Non-pigmented ciliary epithelial cell (primary cell): ENCODE measurements at regions not wholly inside any gene's neighbourhood (a gene's known extent, or its start where the extent isn't known, plus 50 kb on each side); places are given as distances from the start of the nearest gene placed in this dataset.
"Not testable (repeated sequence)": the region's sequence is repeated elsewhere in the genome, so short reads cannot be mapped to it uniquely, and the experiment has no call there.

ENCODE experiments used
- DNase-seq: peaks from one replicate; pipeline ENCODE4 v3.0.0-alpha.2; 2010; ENCODE audit warnings: low read depth

DNA sequence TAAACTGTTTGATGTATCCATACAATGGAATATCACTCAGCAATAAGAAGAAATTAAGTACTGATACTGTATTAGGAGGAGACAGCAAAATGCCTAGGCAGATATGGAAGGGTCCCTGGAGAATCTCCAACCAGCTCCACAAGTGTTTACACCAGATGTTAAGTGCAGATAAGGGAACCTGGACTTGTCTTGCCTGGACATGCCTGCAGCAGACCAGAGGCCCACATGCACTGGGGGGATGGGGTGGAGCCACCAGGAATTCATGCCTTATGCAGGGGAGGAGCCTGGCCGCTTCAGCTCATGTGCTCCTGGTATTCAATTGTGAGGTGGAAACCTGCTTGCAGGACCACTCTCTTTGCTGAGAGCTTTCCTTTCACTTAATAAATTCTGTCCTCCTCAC, 287.6 kb downstream of the LIPI start:
- not testable (repeated sequence) for DNase-seq

DNA sequence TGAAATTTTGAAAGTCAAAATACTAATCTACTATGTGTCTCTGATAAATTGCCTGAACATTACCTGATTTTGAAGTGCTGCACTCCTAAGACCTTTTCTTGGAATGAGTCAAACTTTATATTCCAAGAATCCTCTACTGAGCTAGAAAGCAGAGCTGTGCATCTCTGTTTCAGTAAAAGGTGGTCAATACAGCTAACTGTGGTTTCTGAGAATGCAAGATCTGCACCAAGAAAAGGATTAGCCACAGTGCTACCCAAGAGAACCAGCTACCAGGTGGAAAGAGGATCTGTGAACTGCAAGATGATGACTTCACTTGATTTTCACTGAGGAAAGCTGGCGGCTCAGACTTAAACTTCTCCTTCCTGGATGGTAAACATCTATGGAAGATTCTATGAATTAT, 289.3 kb downstream of the LIPI start:
- DNase-seq: not testable (repeated sequence)

DNA sequence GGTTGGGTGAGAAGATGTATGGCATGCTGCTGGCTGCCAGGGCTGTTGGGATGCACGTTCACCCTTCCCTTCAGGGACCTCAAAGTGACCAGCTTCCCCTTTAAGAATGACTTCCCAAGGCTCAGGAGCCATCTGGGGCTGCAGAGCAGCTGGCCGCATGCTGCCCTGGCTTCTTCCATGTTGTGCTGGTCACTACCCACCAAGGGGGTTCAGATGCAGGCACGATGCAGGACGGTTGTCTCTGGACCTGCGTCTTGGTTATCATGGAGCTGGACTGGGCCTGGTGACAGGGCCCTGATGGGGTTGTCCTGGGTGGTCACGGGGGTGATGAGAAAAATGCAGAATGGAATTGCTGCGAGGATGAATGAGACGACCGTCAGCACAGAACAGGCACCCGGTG, 297.8 kb downstream of the POTED start:
- not testable (repeated sequence) for DNase-seq

DNA sequence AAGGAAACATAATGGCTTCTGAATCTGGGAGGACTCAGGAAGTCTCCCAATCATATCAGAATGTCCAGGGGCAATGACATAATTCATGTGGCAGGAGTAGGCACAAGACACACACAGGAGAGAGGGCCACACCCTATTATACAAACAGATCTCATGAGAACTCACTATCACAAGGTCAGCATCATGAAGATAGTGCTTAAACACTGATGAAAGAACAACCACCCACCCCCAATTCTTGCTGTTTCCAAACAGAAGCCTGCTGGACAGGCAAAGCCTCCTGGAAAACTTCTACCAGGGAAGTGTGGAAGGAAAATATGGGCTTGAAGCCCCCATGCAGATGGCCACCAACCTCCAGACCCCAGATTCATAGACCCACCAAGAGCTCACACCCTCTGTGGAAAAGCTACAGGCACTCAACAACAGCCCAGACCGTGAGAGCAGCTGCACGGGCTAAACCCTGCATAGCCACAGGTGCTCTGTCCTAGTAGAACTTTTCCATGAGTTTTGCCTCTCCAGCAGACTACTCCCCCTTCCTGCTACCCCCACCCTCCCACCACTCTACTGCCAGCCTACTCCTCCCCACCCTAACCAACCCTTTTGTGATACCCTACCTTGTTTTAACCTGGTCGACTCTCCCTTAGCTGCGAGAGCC, 287.1 kb downstream of the POTED start:
- not testable (repeated sequence) for DNase-seq

DNA sequence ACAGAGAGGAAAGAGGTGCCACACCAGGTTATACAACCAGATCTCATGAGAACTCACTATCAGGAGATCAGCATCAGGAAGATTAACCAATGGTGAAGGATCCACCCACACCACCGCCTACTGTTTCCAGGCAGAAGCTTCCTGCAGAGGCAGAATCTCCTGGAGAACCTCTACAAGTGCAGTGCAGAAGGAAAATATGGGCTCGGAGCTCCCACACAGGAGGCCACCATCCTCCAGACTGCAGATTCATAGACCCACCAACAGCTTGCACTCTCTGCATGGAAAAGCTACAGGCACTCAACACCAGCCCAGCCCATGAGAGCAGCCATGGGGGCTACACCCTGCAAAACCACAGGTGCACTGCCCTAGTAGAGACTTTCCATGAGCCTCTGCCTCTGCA, 284.0 kb downstream of the POTED start:
- DNase-seq: not testable (repeated sequence)

DNA sequence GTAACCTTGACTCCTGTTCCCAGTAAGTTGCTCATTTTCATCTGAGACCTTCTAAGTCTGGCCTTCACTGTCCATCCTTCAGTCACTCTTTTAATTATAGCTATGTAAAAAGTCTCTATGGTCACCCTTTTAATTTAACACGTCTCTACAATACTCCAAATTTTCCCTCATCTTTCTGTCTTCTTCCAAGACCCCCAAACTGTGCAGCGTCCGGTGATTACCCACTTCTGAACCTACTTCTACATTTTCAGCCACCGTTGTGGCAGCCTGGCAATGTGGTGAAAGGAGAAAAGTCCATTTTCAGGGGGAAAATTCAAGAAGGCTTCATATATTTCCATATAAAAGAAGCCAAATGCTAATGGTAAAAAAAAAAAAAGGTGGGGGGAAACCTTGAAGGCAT, 283.4 kb downstream of the POTED start:
- not testable (repeated sequence) for DNase-seq

DNA sequence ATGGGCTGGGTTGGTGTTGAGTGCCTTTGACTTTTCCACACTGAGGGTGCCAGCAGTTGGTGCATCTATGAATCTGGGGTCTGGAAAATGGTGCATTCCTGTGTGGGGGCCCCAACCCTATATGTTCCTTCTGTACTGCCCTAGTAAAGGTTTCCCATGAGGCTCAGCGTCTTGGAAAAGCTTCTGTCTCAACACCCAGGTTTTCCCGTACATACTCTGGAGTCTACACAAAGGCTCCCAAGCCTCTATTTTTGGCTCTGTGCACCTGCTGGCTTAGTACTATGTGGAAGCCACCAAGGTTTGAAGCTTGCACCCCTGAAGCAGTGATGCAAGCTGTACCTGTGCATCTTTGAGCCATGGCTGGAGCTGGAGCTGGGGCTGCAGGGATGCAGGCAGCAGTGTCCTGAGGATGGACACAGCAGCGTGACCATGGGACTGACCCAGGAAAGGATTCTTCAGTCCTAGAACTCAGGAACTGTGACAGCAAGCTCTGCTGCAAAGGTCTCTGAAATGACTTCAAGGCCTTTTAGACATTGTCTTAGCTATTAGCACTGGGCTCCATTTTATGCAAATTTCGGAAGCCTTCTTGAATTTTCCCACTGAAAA, 282.7 kb downstream of the POTED start:
- not testable (repeated sequence) for DNase-seq

DNA sequence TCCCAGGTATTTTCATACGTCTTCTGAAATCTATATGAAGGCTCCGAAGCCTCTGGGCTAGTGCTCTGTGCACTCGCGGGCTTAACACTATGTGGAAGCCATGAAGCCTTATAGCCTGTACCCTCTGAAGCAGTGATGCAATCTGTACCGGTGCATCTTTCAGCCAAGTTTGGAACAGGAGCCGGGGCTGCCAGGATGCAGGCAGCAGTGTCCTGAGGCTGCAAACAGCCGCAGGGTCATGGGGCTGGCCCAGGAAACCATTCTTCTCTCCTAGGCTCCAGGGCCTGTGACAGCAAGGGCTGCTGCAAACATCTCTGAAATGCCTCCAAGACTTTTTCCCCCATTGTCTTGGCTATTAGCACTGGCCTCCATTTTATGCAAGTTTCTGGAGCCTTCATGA, 279.6 kb downstream of the POTED start:
- DNase-seq: not testable (repeated sequence)

DNA sequence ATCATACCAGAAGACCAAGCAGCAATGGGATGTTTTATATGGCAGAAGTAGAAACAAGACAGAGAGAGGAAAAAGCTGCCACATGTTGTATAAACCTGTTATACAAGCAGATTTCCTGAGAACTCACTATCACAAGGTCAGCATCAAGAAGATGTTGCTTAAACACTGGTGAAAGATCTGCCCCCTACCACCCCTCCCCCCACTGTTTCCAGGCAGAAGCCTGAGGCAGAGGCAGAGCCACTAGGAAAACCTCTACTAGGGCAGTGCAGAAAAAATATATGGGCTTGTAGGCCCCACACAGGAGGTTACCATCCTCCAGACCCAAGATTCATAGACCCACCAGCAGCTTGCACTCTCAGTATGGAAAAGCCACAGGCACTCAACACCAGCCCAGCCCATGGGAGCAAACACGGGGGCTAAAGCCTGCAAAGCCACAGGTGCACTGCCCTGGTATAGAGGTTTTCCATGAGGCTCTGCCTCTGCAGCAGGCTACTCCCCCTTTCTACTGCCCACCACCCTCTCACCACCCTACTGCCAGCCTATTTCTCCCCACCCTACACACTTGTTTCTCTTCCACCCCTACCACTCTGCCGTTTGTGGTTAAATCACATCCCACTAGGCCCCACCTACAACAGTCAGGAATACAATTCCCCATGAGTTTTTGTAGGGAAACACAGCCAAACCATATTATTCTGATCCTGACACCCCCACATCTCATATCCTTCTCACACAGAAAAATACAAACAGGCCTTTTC, 274.2 kb downstream of the POTED start:
- DNase-seq: not testable (repeated sequence)

DNA sequence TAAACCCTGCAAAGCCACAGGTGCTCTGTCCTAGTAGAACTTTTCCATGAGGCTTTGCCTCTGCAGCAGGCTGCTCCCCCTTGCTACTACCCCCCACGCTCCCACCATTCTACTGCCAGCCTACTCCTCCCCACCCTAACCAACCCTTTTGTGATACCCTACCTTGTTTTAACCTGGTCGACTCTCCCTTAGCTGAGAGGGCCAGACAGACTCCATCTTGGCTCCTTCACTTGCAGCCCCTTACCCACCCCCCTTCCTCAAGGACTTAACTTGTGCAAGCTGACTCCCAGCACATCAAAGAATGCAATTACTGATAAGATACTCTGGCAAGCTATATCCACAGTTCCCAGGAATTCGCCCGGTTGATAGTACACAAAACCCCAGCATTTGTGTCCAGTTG, 267.9 kb downstream of the POTED start:
- DNase-seq: not testable (repeated sequence)

DNA sequence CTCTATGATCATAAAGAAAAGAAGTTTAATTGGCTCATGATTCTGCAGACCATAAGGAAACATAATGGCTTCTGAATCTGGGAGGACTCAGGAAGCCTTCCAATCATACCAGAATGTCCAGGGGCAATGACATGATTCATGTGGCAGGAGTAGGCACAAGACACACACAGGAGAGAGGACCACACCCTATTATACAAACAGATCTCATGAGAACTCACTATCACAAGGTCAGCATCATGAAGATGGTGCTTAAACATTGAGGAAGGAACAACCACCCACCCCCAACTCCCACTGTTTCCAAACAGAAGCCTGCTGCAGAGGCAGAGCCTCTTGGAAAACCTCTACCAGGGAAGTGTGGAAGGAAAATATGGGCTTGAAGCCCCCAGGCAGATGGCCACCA, 267.4 kb downstream of the POTED start:
- not testable (repeated sequence) for DNase-seq

DNA sequence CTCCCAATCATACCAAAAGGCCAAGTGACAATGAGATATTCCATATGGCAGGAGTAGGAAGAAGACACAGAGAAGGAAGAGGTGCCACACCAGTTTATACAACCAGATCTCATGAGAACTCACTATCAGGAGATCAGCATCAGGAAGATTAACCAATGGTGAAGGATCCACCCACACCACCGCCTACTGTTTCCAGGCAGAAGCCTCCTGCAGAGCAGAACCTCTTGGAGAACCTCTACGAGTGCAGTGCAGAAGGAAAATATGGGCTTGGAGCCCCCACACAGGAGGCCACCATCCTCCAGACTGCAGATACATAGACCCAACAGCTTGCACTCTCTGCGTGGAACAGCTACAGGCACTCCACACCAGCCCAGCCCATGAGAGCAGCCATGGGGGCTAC, 264.4 kb downstream of the POTED start:
- not testable (repeated sequence) for DNase-seq

DNA sequence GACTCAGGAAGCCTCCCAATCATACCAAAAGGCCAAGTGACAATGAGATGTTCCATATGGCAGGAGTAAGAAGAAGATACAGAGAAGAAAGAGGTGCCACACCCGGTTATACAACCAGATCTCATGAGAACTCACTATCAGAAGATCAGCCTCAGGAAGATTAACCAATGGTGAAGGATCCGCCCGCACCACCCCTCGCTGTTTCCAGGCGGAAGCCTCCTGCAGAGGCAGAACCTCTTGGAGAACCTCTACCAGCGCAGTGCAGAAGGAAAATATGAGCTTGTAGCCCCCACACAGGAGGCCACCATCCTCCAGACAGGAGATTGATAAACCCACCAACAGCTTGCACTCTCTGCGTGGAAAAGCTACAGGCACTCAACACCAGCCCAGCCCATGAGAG, 245.1 kb downstream of the POTED start:
- DNase-seq: no peak

DNA sequence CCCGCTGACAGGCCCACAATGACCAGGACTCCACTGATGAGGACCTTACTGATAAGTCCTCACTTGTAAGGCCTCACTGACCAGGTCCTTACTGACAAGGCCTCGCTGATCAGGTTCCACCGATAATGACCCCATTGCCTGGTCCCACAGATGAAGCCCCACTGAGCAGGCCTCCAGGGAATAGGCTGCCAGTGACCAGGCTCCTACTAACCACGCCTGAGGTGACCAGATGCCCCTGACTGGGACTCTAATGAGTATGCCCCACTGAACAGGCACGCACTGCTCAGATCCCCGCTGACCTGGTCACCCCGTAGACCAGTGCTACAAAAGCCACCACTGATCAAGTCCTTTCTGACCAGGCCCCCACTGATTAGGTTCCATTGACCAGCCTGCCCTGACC, 241.2 kb downstream of the POTED start:
- DNase-seq: not testable (repeated sequence)

DNA sequence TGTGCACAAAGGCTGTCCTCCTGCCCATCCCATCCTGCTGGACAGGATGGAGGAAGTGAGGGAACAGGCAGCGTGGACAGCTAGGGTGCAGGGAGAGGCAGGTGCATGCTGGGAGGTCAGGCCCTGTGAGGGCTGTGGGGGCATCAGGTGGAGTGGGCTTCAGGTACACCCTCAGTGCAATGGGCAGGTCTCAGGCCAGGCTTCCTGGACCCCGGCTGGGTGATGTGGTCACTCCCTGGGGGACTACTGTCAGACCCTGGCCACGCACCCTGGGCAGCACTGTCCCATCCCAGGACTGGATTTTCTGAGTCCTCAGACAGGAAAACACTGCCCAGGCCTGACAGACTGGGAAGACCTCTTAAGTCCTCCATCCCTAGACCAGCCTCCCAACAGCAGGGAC, 239.9 kb downstream of the POTED start:
- not testable (repeated sequence) for DNase-seq

DNA sequence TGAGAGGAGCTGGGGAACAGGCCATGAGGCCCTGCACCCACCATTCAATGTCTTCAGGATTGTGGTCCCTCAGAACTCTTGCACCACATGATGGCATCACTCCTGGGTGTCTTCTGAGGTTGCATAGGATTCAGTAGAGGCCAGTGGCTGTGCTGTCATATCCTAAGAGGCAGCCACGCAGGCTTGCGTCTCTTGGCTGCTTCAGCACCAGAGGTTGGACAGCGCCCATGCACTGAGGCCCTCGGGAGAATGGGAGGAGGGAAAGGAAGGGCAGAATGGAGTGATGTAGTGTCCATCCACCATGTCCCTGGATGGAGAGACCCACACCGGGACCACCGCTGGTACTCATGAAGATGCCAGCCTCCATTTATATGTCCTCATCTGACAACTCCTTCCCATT, 237.1 kb downstream of the POTED start:
- DNase-seq: not testable (repeated sequence)

DNA sequence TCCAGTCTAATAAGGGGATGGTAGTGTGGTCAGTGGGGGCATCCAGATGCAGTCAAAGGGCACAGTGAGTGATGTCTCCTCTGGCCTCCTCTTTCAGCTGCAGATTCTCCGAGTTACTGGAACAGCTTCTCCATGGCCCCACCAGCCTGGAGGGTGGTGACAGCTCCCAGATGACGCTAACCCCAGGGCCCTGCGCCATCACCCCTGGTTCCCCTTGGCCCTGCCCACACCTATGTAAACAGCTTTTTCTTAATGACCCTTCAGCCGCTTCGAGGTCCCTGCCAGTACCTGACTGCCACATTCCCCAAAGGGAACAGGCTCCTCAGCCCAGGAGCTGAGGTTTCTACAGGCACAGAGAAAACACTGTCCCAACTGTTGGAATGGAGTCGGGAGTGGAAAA, 235.0 kb downstream of the POTED start:
- DNase-seq: not testable (repeated sequence)

DNA sequence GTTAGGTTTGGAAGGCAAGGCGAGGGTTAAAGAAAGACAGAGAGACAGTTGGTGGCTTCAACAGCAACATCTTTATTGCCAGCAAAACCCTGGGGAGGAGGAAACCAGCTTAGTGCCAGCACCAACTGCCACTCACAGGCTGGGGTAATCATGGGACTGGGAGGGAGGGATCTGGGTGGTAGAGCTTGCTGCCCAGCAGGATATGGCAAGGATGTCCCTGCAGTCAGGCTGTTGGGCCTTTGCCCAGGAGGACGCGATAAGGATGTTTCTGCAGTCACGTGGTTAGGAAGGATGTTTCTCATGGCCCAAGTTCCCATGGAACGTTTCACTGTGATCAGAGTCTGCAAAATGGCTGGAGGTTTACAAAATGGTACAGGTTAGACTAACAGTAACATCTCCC, 233.5 kb downstream of the POTED start:
- not testable (repeated sequence) for DNase-seq

DNA sequence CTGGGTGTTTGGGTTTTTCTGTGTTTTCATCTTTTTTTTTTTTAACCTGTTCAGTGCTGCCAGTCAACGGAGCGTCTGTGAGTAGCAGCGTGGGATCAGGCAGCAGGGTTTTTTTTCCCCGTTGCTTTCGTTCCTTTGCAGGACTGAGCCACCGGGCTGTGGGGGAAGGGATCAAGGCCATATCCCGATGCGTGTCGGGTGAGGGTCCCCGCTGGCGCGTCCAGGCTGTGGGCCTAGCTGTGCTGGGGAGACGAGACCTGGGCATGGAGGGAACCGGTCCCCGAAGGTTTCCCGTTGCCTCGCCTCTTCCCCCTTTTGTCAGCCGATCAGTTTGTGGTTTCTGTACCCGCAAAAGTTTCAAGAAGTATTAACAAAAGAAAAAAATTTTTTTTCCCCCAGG, 218.1 kb downstream of the POTED start:
- not testable (repeated sequence) for DNase-seq

DNA sequence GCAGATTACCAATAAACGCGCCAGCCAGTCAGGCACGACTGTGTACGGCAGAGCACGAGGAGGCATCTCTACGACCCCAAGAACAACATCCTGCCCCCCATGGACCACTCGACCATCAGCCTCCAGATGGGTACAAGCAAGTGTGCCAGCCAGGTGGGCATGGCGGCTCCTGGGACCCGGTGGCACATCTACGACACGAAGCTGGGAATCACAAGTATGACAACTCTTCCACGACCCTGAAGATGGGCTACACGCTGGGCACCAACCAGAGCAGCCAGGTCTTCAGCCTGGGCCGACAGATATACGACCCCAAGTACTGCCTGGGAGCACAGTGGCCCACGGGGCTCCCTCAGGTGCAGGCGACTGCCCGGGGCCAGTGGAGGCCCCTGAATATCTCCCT, 217.6 kb downstream of the POTED start:
- no peak for DNase-seq

DNA sequence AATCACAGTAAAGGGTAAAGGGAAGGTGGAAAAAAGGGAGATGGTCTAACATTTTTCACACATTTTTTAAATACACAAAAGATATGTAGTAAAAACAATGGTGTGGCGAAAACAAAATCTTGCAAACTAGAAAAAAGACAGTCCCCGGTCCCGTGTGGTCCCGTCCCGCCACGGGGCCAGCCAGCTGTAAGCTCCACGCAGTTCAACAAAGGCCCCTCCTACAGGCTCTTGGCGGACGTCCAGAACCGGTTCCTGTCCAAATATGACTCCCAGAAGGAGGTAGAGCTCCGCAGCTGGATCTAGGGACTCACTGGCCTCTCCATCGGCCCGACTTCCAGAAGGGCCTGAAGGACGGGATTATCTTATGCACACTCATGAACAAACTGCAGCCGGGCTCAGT, 216.9 kb downstream of the POTED start:
- not testable (repeated sequence) for DNase-seq

DNA sequence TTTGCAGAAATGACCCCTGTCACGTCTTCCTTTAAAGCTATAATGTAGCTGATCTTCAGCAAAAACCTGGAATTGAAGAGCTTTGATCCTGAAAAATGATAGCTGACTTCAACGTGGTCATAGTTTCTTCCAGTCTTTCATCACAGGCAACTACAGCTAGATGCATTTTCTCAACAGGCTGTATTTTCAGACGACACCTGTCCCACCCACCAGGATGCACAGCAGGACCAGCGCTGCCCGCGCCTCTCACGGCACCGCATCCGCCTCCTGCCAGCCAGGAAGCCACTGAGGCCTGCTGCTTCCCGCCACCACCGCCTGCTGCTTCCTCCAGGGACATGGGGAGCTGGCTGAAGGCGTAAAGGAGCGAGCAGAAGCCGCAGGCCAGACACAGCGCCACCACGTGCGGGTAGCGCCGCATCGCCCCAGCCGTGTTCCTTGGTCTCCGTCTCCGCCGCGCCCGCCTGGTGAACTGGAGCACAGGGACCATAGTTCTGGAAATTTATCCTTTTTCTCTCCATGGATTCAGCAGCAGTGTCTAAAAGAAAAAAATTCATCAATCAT, 215.7 kb downstream of the POTED start:
- not testable (repeated sequence) for DNase-seq

DNA sequence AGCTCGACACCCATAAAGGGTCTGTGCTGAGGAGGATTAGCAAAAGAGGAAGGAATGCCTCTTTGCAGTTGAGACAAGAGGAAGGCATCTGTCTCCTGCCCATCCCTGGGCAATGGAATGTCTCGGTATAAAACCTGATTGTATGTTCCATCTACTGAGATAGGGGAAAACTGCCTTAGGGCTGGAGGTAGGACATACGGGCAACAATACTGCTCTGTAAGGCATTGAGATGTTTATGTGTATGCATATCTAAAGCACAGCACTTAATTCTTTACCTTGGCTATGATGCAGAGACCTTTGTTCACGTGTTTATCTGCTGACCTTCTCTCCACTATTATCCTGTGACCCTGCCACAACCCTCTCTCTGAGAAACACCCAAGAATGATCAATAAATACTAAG, 210.7 kb downstream of the POTED start:
- DNase-seq: not testable (repeated sequence)
